ENCODE measurements at regions not wholly inside any gene's neighbourhood (a gene's known extent, or its start where the extent isn't known, plus 50 kb on each side); places are given as distances from the start of the nearest gene placed in this dataset.

DNA sequence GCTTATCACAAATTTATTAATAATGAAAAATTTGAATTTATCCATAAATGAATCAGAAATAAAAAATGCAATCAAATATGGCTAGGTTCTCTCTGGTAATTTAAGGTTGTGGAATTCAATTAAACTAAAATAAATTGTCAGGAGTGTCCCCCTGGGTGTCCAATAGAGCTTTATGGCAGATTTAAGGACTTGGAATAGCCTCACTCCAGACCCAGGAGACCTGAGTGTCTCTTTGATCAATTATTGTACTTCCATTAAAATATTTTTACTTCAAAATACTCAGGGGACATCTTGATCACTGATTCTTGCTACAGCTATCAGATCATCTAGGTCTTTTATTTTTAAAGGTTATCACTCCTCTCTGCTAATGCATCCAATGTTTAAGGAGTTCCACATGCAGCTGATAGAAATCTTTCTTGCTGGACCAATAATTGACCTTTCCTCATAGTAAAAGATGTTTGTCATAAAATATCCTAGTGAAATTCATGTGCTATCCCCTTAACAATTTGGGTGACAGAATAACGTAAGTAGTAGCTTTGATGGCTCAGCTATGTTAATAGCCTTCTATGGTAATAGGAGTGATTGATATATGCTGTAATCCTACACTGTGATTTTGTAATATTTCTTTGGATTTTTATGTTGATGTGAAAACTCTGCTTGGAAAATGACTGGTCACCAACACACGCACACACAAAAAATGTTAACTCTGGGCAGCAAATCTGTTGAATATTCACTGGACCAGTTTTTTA is 395.3 kb downstream of the NYAP2 start:
- BruUV-seq (replicated peaks) = no TSS peak
- H3K36me3 ChIP-seq (replicated peaks in 1 of 2; ENCODE audit: control insufficient read depth in 1 of 2, insufficient read depth in 2 of 2, low read length in 2 of 2) = no peaks in the 10 kb centered on the region
- H3K27me3 ChIP-seq (ENCODE audit: control insufficient read depth in 1 of 2, insufficient read depth in 2 of 2, low read length in 2 of 2) = no peaks in the 10 kb centered on the region
- intact Hi-C loops (cut with micrococcal nuclease; ENCODE audit: unreplicated experiment) (no loop called here), in situ Hi-C loops (cut with HindIII; ENCODE audit: extremely low pct_ligation_motif_present, low pct_unique_long_range_greater_than_20kb) (no loop called here)
- no peaks in the 10 kb centered on the region for H3K4me1 ChIP-seq (ENCODE audit: insufficient read depth, low read length)
- DNase-seq (ENCODE audit: low spot score) = no peak
- WGBS (ENCODE audit: low lambda C conversion rate) = 5% methylated on average over 2 of the region's 2 CpGs
- no peak for ATAC-seq
- no peak overlapping the region for H3K4me3 ChIP-seq (replicated peaks in 1 of 3; ENCODE audit: insufficient read depth in 1 of 3, low read depth in 2 of 3, low read length in 3 of 3)
- ChIA-PET POLR2A (no interaction called here), CTCF (ENCODE audit: low intra/inter-chr PET ratio, low total read pairs) (no interaction called here)
- no peak for FAIRE-seq
- H3K79me2 ChIP-seq (ENCODE audit: insufficient read depth, low read length) = no peaks in the 10 kb centered on the region
- no peak overlapping the region for H3K27ac ChIP-seq (ENCODE audit: extremely low read length, insufficient read depth, low read length)
- no peak overlapping the region for H3K4me2 ChIP-seq (ENCODE audit: low read depth, low read length)
- H3K9ac ChIP-seq (ENCODE audit: insufficient read depth, low read depth, low read length) = no peak overlapping the region
- H4K20me1 ChIP-seq (ENCODE audit: insufficient read depth, low read length) = no peaks in the 10 kb centered on the region
- H3K9me3 ChIP-seq (ENCODE audit: low read length) = no peaks in the 10 kb centered on the region
- no peak overlapping the region for H2AFZ ChIP-seq (ENCODE audit: low read length)
- TF ChIP-seq, protein P1, sequence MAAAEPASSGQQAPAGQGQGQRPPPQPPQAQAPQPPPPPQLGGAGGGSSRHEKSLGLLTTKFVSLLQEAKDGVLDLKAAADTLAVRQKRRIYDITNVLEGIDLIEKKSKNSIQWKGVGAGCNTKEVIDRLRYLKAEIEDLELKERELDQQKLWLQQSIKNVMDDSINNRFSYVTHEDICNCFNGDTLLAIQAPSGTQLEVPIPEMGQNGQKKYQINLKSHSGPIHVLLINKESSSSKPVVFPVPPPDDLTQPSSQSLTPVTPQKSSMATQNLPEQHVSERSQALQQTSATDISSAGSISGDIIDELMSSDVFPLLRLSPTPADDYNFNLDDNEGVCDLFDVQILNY (CRISPR knock-in tag; conservative IDR thresholded peaks at IDR 0.05) = no peak
- TF ChIP-seq ZNF142 (CRISPR knock-in tag; IDR thresholded peaks at IDR 0.05) = no peak
- TF ChIP-seq, protein P2, sequence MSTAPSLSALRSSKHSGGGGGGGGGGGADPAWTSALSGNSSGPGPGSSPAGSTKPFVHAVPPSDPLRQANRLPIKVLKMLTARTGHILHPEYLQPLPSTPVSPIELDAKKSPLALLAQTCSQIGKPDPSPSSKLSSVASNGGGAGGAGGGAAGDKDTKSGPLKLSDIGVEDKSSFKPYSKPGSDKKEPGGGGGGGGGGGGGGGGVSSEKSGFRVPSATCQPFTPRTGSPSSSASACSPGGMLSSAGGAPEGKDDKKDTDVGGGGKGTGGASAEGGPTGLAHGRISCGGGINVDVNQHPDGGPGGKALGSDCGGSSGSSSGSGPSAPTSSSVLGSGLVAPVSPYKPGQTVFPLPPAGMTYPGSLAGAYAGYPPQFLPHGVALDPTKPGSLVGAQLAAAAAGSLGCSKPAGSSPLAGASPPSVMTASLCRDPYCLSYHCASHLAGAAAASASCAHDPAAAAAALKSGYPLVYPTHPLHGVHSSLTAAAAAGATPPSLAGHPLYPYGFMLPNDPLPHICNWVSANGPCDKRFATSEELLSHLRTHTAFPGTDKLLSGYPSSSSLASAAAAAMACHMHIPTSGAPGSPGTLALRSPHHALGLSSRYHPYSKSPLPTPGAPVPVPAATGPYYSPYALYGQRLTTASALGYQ (CRISPR knock-in tag; IDR thresholded peaks at IDR 0.05) = no peak
- TF ChIP-seq, protein P3, sequence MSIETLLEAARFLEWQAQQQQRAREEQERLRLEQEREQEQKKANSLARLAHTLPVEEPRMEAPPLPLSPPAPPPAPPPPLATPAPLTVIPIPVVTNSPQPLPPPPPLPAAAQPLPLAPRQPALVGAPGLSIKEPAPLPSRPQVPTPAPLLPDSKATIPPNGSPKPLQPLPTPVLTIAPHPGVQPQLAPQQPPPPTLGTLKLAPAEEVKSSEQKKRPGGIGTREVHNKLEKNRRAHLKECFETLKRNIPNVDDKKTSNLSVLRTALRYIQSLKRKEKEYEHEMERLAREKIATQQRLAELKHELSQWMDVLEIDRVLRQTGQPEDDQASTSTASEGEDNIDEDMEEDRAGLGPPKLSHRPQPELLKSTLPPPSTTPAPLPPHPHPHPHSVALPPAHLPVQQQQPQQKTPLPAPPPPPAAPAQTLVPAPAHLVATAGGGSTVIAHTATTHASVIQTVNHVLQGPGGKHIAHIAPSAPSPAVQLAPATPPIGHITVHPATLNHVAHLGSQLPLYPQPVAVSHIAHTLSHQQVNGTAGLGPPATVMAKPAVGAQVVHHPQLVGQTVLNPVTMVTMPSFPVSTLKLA (IDR thresholded peaks at IDR 0.05) = no peak
- TF ChIP-seq, protein P4, sequence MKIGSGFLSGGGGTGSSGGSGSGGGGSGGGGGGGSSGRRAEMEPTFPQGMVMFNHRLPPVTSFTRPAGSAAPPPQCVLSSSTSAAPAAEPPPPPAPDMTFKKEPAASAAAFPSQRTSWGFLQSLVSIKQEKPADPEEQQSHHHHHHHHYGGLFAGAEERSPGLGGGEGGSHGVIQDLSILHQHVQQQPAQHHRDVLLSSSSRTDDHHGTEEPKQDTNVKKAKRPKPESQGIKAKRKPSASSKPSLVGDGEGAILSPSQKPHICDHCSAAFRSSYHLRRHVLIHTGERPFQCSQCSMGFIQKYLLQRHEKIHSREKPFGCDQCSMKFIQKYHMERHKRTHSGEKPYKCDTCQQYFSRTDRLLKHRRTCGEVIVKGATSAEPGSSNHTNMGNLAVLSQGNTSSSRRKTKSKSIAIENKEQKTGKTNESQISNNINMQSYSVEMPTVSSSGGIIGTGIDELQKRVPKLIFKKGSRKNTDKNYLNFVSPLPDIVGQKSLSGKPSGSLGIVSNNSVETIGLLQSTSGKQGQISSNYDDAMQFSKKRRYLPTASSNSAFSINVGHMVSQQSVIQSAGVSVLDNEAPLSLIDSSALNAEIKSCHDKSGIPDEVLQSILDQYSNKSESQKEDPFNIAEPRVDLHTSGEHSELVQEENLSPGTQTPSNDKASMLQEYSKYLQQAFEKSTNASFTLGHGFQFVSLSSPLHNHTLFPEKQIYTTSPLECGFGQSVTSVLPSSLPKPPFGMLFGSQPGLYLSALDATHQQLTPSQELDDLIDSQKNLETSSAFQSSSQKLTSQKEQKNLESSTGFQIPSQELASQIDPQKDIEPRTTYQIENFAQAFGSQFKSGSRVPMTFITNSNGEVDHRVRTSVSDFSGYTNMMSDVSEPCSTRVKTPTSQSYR (CRISPR knock-in tag; IDR thresholded peaks at IDR 0.05; ENCODE audit: borderline replicate concordance) = no peak
- TF ChIP-seq ZBTB7A (CRISPR knock-in tag; IDR thresholded peaks at IDR 0.05) = no peak
- no peak for TF ChIP-seq PAX8 (CRISPR knock-in tag; IDR thresholded peaks at IDR 0.05; ENCODE audit: borderline replicate concordance)
- TF ChIP-seq MAF1 (CRISPR knock-in tag; IDR thresholded peaks at IDR 0.05; ENCODE audit: borderline replicate concordance) = no peak
- no peak for TF ChIP-seq MLLT10 (CRISPR knock-in tag; IDR thresholded peaks at IDR 0.05)
